ENCODE measurements at regions not wholly inside any gene's neighbourhood (a gene's known extent, or its start where the extent isn't known, plus 50 kb on each side); places are given as distances from the start of the nearest gene placed in this dataset.

DNA sequence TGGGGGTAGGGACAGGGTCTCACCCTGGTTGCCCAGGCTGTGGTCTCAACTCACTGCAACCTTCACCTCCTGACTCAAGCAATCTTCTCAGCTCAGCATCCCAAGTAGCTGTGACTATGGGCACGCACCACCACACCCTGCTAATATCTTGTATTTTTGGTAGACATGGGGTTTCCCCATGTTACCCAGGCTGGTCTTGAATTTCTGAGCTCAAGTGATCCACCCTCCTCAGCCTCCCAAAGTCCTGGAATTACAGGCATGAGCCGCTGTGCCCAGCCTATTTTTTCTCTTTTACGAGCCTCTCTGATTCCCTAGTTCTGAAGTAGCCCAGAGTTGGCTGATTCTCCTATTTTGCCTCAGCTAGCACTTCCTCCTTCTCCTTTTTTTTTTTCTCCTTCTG is 83.6 kb downstream of the ZNF280B start:
- Histone ChIP-seq H2BK12ac (ENCODE audit: low read depth, low read length) (no peak overlapping the region), H3K9me3 (ENCODE audit: insufficient read depth in 2 of 2, low read depth in 1 of 2, low read length in 1 of 2) (no peaks in the 10 kb centered on the region), H2BK15ac (ENCODE audit: low read length) (no peak overlapping the region), H2AK5ac (ENCODE audit: low read depth, low read length) (no peak overlapping the region), H4K5ac (ENCODE audit: insufficient read length, low read depth, low read length) (no peak overlapping the region), H3K9ac (replicated peaks in 1 of 4; ENCODE audit: extremely low read depth in 1 of 4, low read depth in 3 of 4, low read length in 3 of 4) (no peak overlapping the region), H3K14ac (ENCODE audit: insufficient read length) (no peak overlapping the region), H3K79me2 (ENCODE audit: control insufficient read depth in 1 of 2, insufficient read depth in 2 of 2, low read length in 2 of 2) (no peaks in the 10 kb centered on the region), H4K91ac (replicated peaks; ENCODE audit: insufficient read length, low read length) (no peak overlapping the region), H3K4me1 (replicated peaks in 1 of 4; ENCODE audit: control insufficient read depth in 3 of 4, insufficient read depth in 4 of 4, low read length in 3 of 4) (no peaks in the 10 kb centered on the region; a peak in 1 of 7 replicates), H2BK120ac (replicated peaks; ENCODE audit: low read depth, low read length) (no peak overlapping the region), H3K27ac (ENCODE audit: low read depth, low read length) (no peak overlapping the region), H3K23me2 (ENCODE audit: low read depth, low read length) (no peaks in the 10 kb centered on the region), H3K79me1 (ENCODE audit: low read depth, low read length) (no peaks in the 10 kb centered on the region), H4K8ac (ENCODE audit: extremely low read depth, insufficient read depth, low read length) (no peak overlapping the region), H3K4me3 (ENCODE audit: extremely low read depth in 1 of 4, insufficient read depth in 2 of 4, low read depth in 3 of 4, low read length in 4 of 4) (no peak overlapping the region), H3K18ac (ENCODE audit: extremely low read depth, low read length) (no peak overlapping the region), H2AFZ (ENCODE audit: low read length) (no peak overlapping the region), H3K27me3 (replicated peaks in 1 of 4; ENCODE audit: control insufficient read depth in 3 of 4, extremely low read depth in 1 of 4, insufficient read depth in 3 of 4, low read length in 3 of 4) (peaks cover 72 to 93% (median 88%) of the 10 kb centered on the region in 4 experiments), H3K4me2 (ENCODE audit: insufficient read depth in 1 of 2, low read depth in 2 of 2, low read length in 2 of 2) (0 out of 4 replicates have a peak overlapping the region, but pooled peaks of 1 of the 2 experiments have one; percentile 45), H3K4ac (replicated peaks; ENCODE audit: insufficient read length, low read depth, low read length) (no peak overlapping the region), H3K36me3 (ENCODE audit: control insufficient read depth in 2 of 4, insufficient read depth in 4 of 4, low read length in 3 of 4) (no peaks in the 10 kb centered on the region), H4K20me1 (replicated peaks in 1 of 2; ENCODE audit: control insufficient read depth in 1 of 2, insufficient read depth in 2 of 2, low read length in 2 of 2) (peaks cover 0 to 1% of the 10 kb centered on the region in 2 experiments), H2BK5ac (ENCODE audit: low read depth, low read length) (no peak overlapping the region), H2BK20ac (ENCODE audit: low read length) (no peak overlapping the region), H3K23ac (ENCODE audit: insufficient read length) (no peak overlapping the region), H3K56ac (replicated peaks; ENCODE audit: insufficient read length, low read depth, low read length) (no peak overlapping the region)
- FAIRE-seq (no peak), DNase-seq (ENCODE audit: low read depth in 1 of 2, low spot score in 2 of 2) (no peak)
- ChIA-PET POLR2A (ENCODE audit: partially characterized antibody) (no interaction called here), CTCF (ENCODE audit: partially characterized antibody) (interaction anchor here (0.9 to 2.2 kb wide), 7 partner anchors 16 to 536 kb away, joined by 3 to 10 read pairs (median 5); no protein-coding TSS in a partner anchor)
- 94% methylated on average over 3 of the region's 3 CpGs; no CpG with 5 or more reads in 1 of the 2 experiments for WGBS, 2 experiments (ENCODE audit: extremely low coverage in 1 of 2, insufficient coverage in 1 of 2, insufficient read length in 1 of 2, insufficient replicate concordance in 2 of 2, low coverage in 1 of 2, low lambda C conversion rate in 2 of 2, missing lambda C conversion rate in 1 of 2)
- TF ChIP-seq KDM1A (IDR thresholded peaks at IDR 0.05; ENCODE audit: borderline replicate concordance, low read length) (no peak), RBBP5 (IDR thresholded peaks at IDR 0.05; ENCODE audit: borderline replicate concordance, low read depth, low read length) (no peak), CHD1 (IDR thresholded peaks at IDR 0.05; ENCODE audit: low read depth, low read length) (no peak), SUZ12 (IDR thresholded peaks at IDR 0.05; ENCODE audit: low read length) (no peak), SP1 (IDR thresholded peaks at IDR 0.05; ENCODE audit: low read depth, low read length) (no peak), RFX5 (IDR thresholded peaks at IDR 0.05; ENCODE audit: borderline replicate concordance, low read depth, low read length) (no peak), HDAC6 (IDR thresholded peaks at IDR 0.05; ENCODE audit: low read depth, low read length) (no peak), EGR1 (IDR thresholded peaks at IDR 0.05; ENCODE audit: borderline replicate concordance, low read depth, low read length) (no peak), ASH2L (IDR thresholded peaks at IDR 0.05; ENCODE audit: low read length) (no peak), RXRA (IDR thresholded peaks at IDR 0.05; ENCODE audit: insufficient read depth, low read depth, low read length) (no peak), BACH1 (IDR thresholded peaks at IDR 0.05; ENCODE audit: low read length) (no peak)
- TF ChIP-seq, protein P1, sequence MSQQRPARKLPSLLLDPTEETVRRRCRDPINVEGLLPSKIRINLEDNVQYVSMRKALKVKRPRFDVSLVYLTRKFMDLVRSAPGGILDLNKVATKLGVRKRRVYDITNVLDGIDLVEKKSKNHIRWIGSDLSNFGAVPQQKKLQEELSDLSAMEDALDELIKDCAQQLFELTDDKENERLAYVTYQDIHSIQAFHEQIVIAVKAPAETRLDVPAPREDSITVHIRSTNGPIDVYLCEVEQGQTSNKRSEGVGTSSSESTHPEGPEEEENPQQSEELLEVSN (IDR thresholded peaks at IDR 0.05): no peak
- TF ChIP-seq, protein P2, sequence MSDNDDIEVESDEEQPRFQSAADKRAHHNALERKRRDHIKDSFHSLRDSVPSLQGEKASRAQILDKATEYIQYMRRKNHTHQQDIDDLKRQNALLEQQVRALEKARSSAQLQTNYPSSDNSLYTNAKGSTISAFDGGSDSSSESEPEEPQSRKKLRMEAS (IDR thresholded peaks at IDR 0.05): no peak

Measured in H1 (cell line).